Endothelial cell (in vitro differentiated cells): ENCODE measurements at regions not wholly inside any gene's neighbourhood (a gene's known extent, or its start where the extent isn't known, plus 50 kb on each side); places are given as distances from the start of the nearest gene placed in this dataset.

ENCODE experiments used
- DNase-seq: peaks from one replicate; pipeline ENCODE4 v3.0.0; 2021; ENCODE audit warnings: low spot score
- H3K27ac Mint-ChIP-seq: one replicate; pipeline ENCODE4 v1.8.0; 2021; ENCODE audit warnings: mixed read lengths, inconsistent platforms; ENCODE audit not compliant: unreplicated experiment
- H3K27me3 Mint-ChIP-seq: one replicate; pipeline ENCODE4 v1.8.0; 2021; ENCODE audit warnings: mild to moderate bottlenecking, moderate library complexity, mixed read lengths, inconsistent platforms; ENCODE audit not compliant: unreplicated experiment
- H3K36me3 Mint-ChIP-seq: one replicate; pipeline ENCODE4 v1.8.0; 2021; ENCODE audit warnings: mild to moderate bottlenecking, low read depth, mixed read lengths, inconsistent platforms; ENCODE audit not compliant: unreplicated experiment
- H3K4me1 Mint-ChIP-seq: one replicate; pipeline ENCODE4 v1.8.0; 2021; ENCODE audit warnings: mild to moderate bottlenecking, mixed read lengths, inconsistent platforms; ENCODE audit not compliant: unreplicated experiment
- H3K4me3 Mint-ChIP-seq: one replicate; pipeline ENCODE4 v1.8.0; 2021; ENCODE audit warnings: mild to moderate bottlenecking, mixed read lengths, inconsistent platforms; ENCODE audit not compliant: unreplicated experiment
- H3K9me3 Mint-ChIP-seq: one replicate; pipeline ENCODE4 v1.8.0; 2021; ENCODE audit warnings: mixed read lengths, inconsistent platforms; ENCODE audit not compliant: unreplicated experiment
- TF ChIP-seq, protein P1 (sequence below): fragments of 200-600 bp; sonication (generic); IDR thresholded peaks from one replicate; pipeline ENCODE4 v1.5.0; 2021; ENCODE audit warnings: antibody characterized with exemption; ENCODE audit not compliant: unreplicated experiment

DNA sequence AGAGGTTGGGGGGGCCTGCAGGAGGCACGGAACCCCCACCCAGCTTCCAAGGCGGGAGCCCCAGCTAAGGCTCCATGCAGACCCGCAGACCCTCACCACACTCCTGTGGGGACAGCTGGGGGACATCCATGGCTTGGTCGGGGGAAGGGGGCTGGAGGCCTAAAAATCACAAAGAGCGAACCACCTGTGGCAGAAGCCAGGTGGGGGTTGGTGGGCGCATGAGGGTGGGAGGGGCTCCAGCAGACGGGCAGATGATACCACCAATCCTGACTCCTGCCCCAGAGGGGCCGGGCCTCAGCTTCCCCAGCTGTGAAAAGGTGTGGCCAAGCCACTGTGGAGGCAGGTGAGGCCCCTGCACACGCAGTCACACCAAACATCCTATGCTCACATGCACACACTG is 111.6 kb downstream of the FAM53A start:
- H3K4me1 Mint-ChIP-seq, result peaks cover 5% of the 10 kb centered on the region
- peaks cover 4% of the 10 kb centered on the region for H3K36me3 Mint-ChIP-seq
- no peaks in the 10 kb centered on the region for H3K9me3 Mint-ChIP-seq
- H3K4me3 Mint-ChIP-seq, result no peak overlapping the region
- H3K27me3 Mint-ChIP-seq, result peaks cover 17% of the 10 kb centered on the region
- TF ChIP-seq, protein P1, sequence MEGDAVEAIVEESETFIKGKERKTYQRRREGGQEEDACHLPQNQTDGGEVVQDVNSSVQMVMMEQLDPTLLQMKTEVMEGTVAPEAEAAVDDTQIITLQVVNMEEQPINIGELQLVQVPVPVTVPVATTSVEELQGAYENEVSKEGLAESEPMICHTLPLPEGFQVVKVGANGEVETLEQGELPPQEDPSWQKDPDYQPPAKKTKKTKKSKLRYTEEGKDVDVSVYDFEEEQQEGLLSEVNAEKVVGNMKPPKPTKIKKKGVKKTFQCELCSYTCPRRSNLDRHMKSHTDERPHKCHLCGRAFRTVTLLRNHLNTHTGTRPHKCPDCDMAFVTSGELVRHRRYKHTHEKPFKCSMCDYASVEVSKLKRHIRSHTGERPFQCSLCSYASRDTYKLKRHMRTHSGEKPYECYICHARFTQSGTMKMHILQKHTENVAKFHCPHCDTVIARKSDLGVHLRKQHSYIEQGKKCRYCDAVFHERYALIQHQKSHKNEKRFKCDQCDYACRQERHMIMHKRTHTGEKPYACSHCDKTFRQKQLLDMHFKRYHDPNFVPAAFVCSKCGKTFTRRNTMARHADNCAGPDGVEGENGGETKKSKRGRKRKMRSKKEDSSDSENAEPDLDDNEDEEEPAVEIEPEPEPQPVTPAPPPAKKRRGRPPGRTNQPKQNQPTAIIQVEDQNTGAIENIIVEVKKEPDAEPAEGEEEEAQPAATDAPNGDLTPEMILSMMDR, result no peak
- no peak overlapping the region for H3K27ac Mint-ChIP-seq
- no peak for DNase-seq

DNA sequence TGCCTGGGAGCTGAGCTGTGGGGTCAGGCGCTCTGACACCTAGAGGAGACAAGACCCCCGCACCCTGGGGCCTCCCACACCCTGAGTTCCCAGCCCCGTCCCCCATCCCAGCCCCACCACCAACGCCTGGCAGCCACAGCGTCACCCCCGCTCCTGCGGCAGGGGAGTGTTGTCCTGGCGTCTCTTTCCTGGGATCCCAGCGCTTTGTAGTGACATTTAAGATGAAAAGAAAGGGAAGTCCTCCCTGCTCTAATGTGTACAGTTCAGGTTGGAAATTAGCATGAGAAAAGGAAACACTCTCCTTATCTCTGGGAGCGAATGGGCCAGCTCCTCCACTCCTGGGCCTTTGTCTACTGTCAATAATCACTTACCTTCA is 112.1 kb downstream of the FAM53A start:
- Mint-ChIP-seq H3K36me3 (peaks cover 4% of the 10 kb centered on the region), H3K27me3 (peaks cover 17% of the 10 kb centered on the region), H3K4me3 (no peak overlapping the region), H3K4me1 (peaks cover 5% of the 10 kb centered on the region), H3K27ac (no peak overlapping the region), H3K9me3 (no peaks in the 10 kb centered on the region)
- TF ChIP-seq, protein P1, result no peak
- DNase-seq, result no peak

DNA sequence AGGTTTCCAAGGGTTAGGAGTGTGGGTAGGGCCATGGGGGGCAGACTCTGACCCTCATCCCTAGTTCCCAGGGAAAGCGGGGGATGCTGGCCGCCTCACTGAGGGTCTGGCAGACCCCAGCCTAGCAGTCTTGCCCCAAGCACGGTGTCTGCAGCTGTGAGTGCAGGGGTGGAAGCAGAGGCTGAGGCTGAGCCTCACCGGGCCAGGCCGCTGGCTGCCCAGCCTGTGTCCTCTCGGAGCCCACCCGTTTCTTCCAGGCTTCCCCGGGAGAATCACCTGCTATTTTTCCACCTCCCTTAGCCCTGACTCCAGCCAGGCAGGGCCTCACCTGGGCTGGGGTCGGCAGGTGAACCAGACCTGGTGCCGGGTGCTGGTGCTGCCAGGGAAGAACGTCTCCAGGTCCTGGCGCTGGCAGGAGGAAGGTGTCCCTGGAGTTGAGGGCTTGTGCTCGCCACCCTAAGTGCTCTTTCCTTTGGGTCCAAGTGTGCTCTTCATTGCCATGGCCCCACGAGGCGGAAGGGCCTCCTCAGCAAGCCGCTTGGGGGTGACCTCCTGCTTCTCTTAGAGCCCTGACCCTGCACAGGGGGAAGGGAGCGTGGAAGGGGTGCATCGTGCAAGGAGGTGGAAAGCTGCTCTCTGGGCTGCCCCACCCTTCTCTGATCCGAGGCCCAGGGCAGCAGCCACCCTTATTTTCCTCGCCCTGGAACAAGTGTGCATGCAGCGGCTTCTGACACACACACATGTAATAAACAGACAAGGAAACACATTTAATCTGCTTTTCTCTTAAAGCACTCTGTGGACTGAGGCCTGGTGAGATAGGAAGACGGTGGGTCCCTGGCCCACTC is 112.7 kb downstream of the FAM53A start:
- no peak overlapping the region for H3K4me3 Mint-ChIP-seq
- H3K27ac Mint-ChIP-seq, result no peak overlapping the region
- TF ChIP-seq, protein P1, result no peak
- H3K4me1 Mint-ChIP-seq, result peaks cover 5% of the 10 kb centered on the region
- no peaks in the 10 kb centered on the region for H3K9me3 Mint-ChIP-seq
- DNase-seq, result no peak
- peaks cover 4% of the 10 kb centered on the region for H3K36me3 Mint-ChIP-seq
- peaks cover 16% of the 10 kb centered on the region for H3K27me3 Mint-ChIP-seq

DNA sequence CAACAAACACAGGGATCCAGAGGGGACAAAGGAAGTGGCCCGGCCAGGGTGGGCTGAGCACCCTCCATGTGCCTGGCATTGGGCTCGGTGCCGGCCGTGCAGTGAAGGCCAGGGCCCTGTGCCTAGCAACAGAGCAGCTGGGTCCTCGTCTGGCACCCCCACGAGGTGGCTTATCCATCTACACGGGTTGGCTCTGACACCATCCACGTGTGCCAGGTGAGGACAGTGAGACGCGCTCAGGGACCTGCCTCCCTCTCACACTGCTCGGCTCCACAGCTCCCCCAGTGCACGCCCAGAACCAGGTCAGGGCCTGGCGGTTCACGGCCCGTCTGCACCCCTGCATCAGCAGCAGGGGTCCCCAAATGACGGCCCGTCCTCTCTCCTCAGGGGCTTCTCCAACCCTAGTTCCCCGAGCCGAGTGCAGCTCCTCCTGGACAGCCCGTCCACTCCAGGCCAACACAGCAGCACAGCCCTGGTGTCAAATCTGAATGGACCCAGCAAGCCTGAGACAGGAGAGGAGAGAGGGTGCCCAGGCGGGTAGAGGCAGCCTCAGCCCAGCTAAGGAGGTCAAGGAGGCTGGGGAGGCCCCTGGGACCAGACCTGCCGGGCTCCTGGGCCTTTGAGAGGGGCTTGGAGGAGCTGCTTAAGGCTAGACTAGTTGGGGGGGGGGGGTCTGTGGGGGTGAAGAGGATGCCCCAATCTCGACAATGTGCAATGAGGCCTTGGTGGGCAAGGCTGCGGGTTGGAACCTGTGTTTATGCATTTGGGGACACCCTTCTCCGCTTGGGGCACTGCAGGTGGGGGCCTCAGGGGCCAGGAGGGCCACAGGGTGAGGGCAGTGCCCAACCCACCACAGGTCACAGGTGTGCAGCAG is 113.6 kb downstream of the FAM53A start:
- TF ChIP-seq, protein P1, result no peak
- peaks cover 5% of the 10 kb centered on the region for H3K4me1 Mint-ChIP-seq
- DNase-seq, result no peak
- H3K9me3 Mint-ChIP-seq, result no peaks in the 10 kb centered on the region
- H3K27ac Mint-ChIP-seq, result no peak overlapping the region
- peaks cover 11% of the 10 kb centered on the region for H3K27me3 Mint-ChIP-seq
- H3K36me3 Mint-ChIP-seq, result peaks cover 4% of the 10 kb centered on the region
- no peak overlapping the region for H3K4me3 Mint-ChIP-seq
